Progenitor cell of endocrine pancreas (in vitro differentiated cells): ENCODE measurements at regions not wholly inside any gene's neighbourhood (a gene's known extent, or its start where the extent isn't known, plus 50 kb on each side); places are given as distances from the start of the nearest gene placed in this dataset.
A peak's percentile ranks its signal among the peaks of the same experiment; 100 is the strongest.

Experiments used
- DNase-seq: peaks from one replicate; pipeline ENCODE4 v3.0.0; 2021; ENCODE audit warnings: low spot score; ENCODE audit not compliant: unreplicated experiment
- H3K27ac Mint-ChIP-seq: 2 replicates; pipeline ENCODE4 v1.8.0; 2021; ENCODE audit warnings: mild to moderate bottlenecking, moderate library complexity, mixed read lengths
- H3K27me3 Mint-ChIP-seq: 2 replicates; pipeline ENCODE4 v1.8.0; 2021; ENCODE audit warnings: mixed read lengths
- H3K36me3 Mint-ChIP-seq: 2 replicates; pipeline ENCODE4 v1.8.0; 2022; ENCODE audit warnings: mixed read lengths; ENCODE audit not compliant: insufficient read depth
- H3K4me1 Mint-ChIP-seq: 2 replicates; pipeline ENCODE4 v1.8.0; 2021; ENCODE audit warnings: low read depth, mixed read lengths
- H3K4me3 Mint-ChIP-seq: 2 replicates; pipeline ENCODE4 v1.8.0; 2021; ENCODE audit warnings: low read depth, mild to moderate bottlenecking, moderate library complexity, mixed read lengths
- H3K9me3 Mint-ChIP-seq: 2 replicates; pipeline ENCODE4 v1.8.0; 2021; ENCODE audit warnings: low read depth, mixed read lengths
- TF ChIP-seq, protein P1 (sequence below): fragments of 200-600 bp; sonication (generic); IDR thresholded peaks from one replicate; pipeline ENCODE4 v1.5.0; 2021; ENCODE audit warnings: antibody characterized with exemption, mild to moderate bottlenecking; ENCODE audit not compliant: unreplicated experiment

DNA sequence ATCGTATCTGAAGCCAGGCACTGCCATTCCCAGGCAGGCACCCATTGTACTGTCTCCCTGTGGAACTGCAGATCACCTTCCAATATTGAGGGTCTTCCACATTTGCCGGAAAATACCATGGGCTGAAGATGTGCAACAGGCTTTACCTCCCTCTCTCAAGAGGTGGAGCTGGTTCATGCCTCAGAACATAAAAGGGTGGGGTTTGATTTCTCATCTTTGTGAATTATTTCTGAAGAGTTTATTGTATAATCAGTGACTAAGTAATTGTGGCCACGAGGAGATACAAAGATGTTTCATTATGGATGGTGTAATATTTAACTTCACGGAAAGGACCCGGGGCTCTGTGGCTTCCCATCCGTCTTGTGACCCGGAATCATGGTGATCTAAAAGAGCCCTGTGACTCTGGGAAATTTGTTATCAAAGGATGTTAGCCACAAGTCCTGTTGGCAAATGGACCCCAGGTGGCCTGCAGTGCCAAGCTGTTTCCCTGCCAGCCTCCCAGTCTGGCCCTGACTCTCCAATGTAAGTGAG lies 230.5 kb downstream of the LACC1 start:
- Mint-ChIP-seq H3K4me3 (no peak overlapping the region), H3K36me3 (no peaks in the 10 kb centered on the region), H3K9me3 (no peaks in the 10 kb centered on the region), H3K4me1 (peaks cover 6% of the 10 kb centered on the region), H3K27me3 (peaks cover 2% of the 10 kb centered on the region), H3K27ac (no peak overlapping the region)
- TF ChIP-seq, protein P1, sequence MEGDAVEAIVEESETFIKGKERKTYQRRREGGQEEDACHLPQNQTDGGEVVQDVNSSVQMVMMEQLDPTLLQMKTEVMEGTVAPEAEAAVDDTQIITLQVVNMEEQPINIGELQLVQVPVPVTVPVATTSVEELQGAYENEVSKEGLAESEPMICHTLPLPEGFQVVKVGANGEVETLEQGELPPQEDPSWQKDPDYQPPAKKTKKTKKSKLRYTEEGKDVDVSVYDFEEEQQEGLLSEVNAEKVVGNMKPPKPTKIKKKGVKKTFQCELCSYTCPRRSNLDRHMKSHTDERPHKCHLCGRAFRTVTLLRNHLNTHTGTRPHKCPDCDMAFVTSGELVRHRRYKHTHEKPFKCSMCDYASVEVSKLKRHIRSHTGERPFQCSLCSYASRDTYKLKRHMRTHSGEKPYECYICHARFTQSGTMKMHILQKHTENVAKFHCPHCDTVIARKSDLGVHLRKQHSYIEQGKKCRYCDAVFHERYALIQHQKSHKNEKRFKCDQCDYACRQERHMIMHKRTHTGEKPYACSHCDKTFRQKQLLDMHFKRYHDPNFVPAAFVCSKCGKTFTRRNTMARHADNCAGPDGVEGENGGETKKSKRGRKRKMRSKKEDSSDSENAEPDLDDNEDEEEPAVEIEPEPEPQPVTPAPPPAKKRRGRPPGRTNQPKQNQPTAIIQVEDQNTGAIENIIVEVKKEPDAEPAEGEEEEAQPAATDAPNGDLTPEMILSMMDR, result no peak
- no peak for DNase-seq

DNA sequence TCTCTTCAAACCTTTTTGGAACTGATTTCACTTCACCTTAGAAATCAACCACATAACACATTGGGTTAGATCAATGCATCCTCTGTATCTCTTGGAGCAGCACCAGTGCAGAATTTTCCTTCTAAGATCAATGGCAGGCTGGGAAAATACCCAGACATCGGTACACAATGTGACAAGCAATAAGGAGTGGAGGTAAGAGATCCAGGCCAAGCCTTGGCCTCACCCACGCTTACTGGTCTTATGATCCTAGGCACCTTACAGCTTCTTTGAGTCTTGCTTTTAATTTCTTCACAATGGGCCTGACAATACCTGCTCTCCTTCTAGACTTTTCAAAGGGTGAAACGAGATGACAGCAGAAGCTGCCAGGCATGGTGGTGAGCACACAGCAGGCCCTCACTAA lies 232.0 kb downstream of the LACC1 start:
- Mint-ChIP-seq H3K27ac (no peak overlapping the region), H3K4me3 (no peak overlapping the region), H3K36me3 (no peaks in the 10 kb centered on the region), H3K27me3 (peaks cover 2% of the 10 kb centered on the region), H3K9me3 (no peaks in the 10 kb centered on the region), H3K4me1 (peaks cover 6% of the 10 kb centered on the region)
- TF ChIP-seq, protein P1, result no peak
- DNase-seq, result no peak

DNA sequence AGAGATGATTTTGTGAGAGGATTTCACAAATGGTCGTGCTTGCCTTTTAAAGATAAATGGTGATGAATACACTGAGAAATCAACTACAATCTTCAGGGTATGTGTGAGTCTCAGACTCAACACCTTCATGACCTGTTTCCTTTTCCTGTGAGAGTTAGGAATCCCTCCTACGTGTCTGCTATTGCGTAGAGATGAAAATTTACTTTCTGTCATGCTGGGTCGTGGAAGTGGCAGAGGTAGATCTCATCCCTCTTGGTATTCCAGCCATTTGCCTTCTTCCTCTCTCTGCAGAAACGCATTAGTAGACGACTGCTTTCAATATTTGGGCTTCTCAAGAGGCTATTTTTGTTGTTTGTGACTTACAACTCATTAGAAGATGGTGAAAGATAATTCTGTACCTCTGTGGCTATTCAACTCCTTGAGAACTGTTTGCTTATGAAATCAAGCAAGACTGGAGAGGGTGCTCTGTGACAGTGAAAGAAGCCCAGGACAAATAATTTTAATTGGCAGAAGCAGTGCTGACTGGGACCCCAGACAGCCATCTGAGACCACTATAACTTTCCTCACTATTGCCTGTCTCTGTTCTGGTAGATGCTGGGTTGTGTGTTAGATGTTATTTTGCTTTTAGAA lies 233.1 kb downstream of the LACC1 start:
- TF ChIP-seq, protein P1, result no peak
- Mint-ChIP-seq H3K9me3 (no peaks in the 10 kb centered on the region), H3K4me3 (no peak overlapping the region), H3K4me1 (peaks cover 6% of the 10 kb centered on the region), H3K27me3 (peaks cover 4% of the 10 kb centered on the region), H3K27ac (peak overlapping the region; percentile 23), H3K36me3 (no peaks in the 10 kb centered on the region)
- no peak for DNase-seq

DNA sequence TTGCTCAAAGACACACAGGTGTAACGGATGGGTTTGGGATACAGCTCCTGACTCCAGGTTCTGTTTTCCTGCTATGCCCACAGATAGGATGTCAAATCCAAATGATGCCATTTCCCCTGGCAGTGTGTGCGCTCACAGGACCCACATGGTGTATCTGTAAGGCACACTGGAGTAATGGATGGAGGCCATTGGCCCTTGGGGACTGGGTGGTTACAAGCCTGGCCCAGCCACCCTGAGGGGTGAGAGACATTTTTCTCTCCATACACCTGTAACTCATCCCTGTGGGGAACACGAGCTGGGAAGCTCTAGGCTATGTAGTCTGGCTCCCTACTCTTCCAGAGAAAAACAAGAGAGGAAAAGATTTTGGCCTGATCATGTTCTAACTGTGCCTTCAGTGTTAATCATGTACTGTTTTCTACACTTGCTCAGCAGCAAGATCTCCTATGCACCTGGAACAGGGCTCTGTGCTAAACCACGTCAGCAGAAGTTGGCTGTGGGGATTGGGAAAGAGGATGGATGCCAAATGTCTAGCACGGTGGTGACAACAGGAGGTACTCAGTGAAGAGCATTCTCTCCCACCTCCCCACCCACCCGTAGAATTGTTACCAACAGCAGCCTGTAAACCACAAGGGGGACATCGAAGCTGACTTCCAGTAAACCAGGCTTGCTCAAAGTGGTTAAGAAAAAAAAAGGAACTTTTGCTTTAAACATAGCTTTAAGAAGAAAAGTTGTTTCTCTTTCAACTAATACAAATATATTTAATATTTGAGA lies 237.0 kb downstream of the LACC1 start:
- Mint-ChIP-seq H3K4me1 (no peaks in the 10 kb centered on the region), H3K4me3 (no peak overlapping the region), H3K27me3 (peaks cover 11% of the 10 kb centered on the region), H3K9me3 (no peaks in the 10 kb centered on the region), H3K36me3 (no peaks in the 10 kb centered on the region), H3K27ac (no peak overlapping the region)
- DNase-seq, result no peak
- TF ChIP-seq, protein P1, result no peak

DNA sequence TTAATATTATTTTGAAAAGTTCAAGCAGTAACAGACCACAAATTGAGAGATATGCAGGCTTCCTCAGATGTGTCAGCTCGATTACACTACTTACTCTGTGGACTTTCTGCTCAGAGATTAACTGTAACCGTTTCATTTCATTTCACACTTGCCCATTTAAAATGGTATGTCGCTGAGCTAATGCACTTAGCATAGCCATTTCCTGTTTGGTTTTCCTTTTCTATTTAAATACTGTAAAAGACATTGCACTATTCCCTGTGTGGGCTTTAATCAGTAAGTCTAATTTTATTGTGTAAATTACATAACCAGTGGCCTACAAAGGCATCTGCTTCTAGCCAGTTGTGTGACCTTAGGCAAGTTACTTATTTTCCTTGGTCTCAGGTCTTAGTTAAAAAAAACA lies 237.6 kb downstream of the LACC1 start:
- no peaks in the 10 kb centered on the region for H3K36me3 Mint-ChIP-seq
- TF ChIP-seq, protein P1, result no peak
- no peak overlapping the region for H3K27ac Mint-ChIP-seq
- peaks cover 11% of the 10 kb centered on the region for H3K27me3 Mint-ChIP-seq
- H3K9me3 Mint-ChIP-seq, result no peaks in the 10 kb centered on the region
- H3K4me3 Mint-ChIP-seq, result no peak overlapping the region
- no peak for DNase-seq
- H3K4me1 Mint-ChIP-seq, result no peaks in the 10 kb centered on the region
